GM12892 (cell line): ENCODE measurements at regions not wholly inside any gene's neighbourhood (a gene's known extent, or its start where the extent isn't known, plus 50 kb on each side); places are given as distances from the start of the nearest gene placed in this dataset.

ENCODE experiments used
- POLR2A ChIP-seq: IDR thresholded peaks from 2 replicates; pipeline ENCODE4 v1.6.1; 2011; ENCODE audit warnings: low read depth, low read length, control low read depth
- POLR2AphosphoS5 ChIP-seq: IDR thresholded peaks from 2 replicates; pipeline ENCODE4 v1.6.1; 2011; ENCODE audit warnings: low read depth, low read length, control low read depth
- TAF1 ChIP-seq: IDR thresholded peaks from 2 replicates; pipeline ENCODE4 v1.6.1; 2011; ENCODE audit warnings: low read depth, mild to moderate bottlenecking, control low read depth, low read length, borderline replicate concordance

DNA sequence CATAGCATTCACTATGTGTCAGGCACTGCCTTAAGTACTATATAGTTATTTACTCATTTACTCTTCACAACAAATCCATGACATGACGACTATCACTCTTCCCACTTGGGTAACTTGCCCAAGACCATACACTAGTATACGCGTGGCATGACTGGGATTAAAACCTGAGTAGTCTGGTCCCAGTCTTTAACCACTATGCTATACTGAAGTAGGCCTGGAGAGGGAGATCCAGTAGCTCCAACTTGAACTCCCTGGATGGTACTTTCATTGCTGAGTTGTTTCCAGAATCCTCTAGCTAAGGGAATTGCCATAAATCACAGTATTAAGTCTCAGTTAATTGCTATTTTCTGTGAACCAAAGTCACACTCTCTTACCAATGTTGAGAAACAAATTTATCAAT, 116.2 kb upstream of the LSAMP start:
- TF ChIP-seq POLR2AphosphoS5: no peak
- no peak for TF ChIP-seq TAF1
- TF ChIP-seq POLR2A: no peak
